ENCODE measurements at regions not wholly inside any gene's neighbourhood (a gene's known extent, or its start where the extent isn't known, plus 50 kb on each side); places are given as distances from the start of the nearest gene placed in this dataset.

DNA sequence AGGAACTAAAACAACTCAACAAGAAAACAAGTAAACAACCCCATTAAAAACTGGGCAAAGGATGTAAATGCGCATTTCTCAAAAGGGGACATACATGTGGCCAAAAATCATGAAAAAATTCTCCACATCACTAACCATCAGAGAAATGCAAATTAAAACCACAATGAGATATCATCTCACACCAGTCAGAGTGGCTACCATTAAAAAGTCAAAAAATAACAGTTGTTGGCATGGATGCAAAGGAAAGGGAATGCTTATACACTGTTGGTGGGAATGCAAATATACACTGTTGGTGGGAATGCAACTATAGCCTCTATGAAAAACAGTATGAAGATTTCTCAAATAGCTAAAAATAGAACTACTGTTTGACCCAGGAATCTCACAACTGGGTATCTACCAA, 60.0 kb upstream of the LANCL2 start:
- Mint-ChIP-seq H3K27me3 (no peaks in the 10 kb centered on the region), H3K9me3 (ENCODE audit: low read depth) (no peaks in the 10 kb centered on the region), H3K36me3 (ENCODE audit: insufficient read depth) (no peaks in the 10 kb centered on the region), H3K27ac (no peak overlapping the region), H3K4me1 (ENCODE audit: low read depth) (no peaks in the 10 kb centered on the region), H3K4me3 (ENCODE audit: low read depth) (no peak overlapping the region)
- TF ChIP-seq CTCF (IDR thresholded peaks at IDR 0.05; ENCODE audit: unreplicated experiment), result no peak
- DNase-seq (ENCODE audit: low spot score, unreplicated experiment), result no peak

- H3K27me3 Mint-ChIP-seq, result no peaks in the 10 kb centered on the region
- H3K4me1 Mint-ChIP-seq (ENCODE audit: low read depth), result no peaks in the 10 kb centered on the region
- TF ChIP-seq CTCF (IDR thresholded peaks at IDR 0.05; ENCODE audit: unreplicated experiment), result no peak
- H3K27ac Mint-ChIP-seq, result no peak overlapping the region
- no peak for DNase-seq (ENCODE audit: low spot score, unreplicated experiment)
- H3K36me3 Mint-ChIP-seq (ENCODE audit: insufficient read depth), result no peaks in the 10 kb centered on the region
- no peaks in the 10 kb centered on the region for H3K9me3 Mint-ChIP-seq (ENCODE audit: low read depth)
- H3K4me3 Mint-ChIP-seq (ENCODE audit: low read depth), result no peak overlapping the region
Observed at GRCh38 chr7:55306331-55306730, 58.8 kb upstream of the LANCL2 start.

DNA sequence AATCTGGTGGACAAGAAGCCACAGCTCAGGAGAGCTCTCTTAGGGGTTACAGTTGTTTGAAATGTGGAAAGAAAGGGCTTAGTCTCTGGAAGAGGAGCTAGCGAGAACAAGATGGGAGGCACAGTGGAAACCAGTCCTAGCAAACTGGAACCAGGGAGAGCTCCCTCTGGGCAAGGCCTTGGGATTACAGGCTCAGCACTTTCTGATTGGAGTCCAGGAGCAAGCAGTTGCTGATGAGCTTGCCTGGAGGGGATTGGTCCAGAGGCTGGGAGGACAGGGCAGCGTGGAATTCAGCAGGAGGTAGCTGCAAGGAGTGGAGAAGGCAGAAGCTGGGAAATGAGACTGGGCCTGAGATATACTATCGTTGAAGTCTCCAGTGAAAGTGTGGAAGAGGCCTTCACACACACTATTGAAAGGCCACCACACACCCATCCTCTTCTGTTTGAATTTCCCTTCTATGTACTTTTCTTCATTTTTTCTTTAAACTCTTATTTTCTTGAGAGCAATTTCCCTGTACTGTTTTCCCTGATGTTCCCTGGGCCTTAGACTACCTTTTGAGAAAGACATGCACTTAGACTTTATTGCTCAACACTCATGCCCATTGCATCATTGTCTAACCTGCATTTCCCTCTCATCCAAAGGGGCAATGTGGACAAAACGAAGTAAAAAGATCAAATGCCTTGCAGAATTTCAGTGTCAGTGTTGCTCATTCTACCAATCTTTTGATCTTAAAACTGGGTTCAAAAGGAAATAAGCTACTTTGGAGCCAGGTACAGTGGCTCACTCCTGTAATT, 57.8 kb upstream of the LANCL2 start:
- Mint-ChIP-seq H3K27ac (no peak overlapping the region), H3K4me3 (ENCODE audit: low read depth) (no peak overlapping the region), H3K4me1 (ENCODE audit: low read depth) (no peaks in the 10 kb centered on the region), H3K27me3 (no peaks in the 10 kb centered on the region), H3K9me3 (ENCODE audit: low read depth) (no peaks in the 10 kb centered on the region), H3K36me3 (ENCODE audit: insufficient read depth) (no peaks in the 10 kb centered on the region)
- DNase-seq (ENCODE audit: low spot score, unreplicated experiment), result no peak
- TF ChIP-seq CTCF (IDR thresholded peaks at IDR 0.05; ENCODE audit: unreplicated experiment), result no peak

DNA sequence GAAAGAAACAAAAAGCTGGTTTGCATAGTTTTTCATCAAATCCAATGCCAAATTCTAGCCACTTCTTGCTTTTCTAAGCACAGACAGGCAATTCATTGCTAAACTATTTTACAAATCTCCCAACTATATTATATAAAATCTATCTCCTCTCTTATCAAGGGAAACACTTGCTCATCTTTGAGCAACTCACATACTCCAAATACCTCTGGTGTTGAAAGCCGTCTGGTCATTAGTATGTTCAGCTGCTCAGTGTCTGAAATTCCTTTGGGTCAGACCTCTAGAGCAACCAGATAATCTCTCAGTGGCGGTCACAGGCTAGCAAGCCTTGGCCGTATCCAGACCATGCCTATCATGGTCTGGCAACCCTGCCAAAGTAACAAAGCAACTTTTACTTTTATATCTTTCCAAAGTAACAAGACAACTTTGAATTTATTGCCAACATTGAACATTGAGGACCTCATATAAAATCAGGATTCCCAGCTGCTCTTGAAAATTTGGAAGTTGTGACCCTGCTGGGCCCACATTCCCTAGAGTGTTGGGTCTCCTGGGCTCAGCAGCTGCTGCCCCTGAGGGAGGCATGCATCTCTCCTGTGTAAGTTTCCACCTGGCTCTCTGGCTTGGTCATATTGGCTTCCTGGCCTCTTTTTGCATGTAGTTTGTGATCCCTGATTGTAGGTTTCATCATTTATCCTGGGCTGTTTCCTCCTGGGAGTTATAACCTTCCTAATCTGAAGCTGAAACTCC, 56.8 kb upstream of the LANCL2 start:
- H3K36me3 Mint-ChIP-seq (ENCODE audit: insufficient read depth), result no peaks in the 10 kb centered on the region
- H3K27ac Mint-ChIP-seq, result no peak overlapping the region
- no peaks in the 10 kb centered on the region for H3K4me1 Mint-ChIP-seq (ENCODE audit: low read depth)
- no peaks in the 10 kb centered on the region for H3K27me3 Mint-ChIP-seq
- DNase-seq (ENCODE audit: low spot score, unreplicated experiment), result no peak
- no peak for TF ChIP-seq CTCF (IDR thresholded peaks at IDR 0.05; ENCODE audit: unreplicated experiment)
- no peak overlapping the region for H3K4me3 Mint-ChIP-seq (ENCODE audit: low read depth)
- H3K9me3 Mint-ChIP-seq (ENCODE audit: low read depth), result no peaks in the 10 kb centered on the region

DNA sequence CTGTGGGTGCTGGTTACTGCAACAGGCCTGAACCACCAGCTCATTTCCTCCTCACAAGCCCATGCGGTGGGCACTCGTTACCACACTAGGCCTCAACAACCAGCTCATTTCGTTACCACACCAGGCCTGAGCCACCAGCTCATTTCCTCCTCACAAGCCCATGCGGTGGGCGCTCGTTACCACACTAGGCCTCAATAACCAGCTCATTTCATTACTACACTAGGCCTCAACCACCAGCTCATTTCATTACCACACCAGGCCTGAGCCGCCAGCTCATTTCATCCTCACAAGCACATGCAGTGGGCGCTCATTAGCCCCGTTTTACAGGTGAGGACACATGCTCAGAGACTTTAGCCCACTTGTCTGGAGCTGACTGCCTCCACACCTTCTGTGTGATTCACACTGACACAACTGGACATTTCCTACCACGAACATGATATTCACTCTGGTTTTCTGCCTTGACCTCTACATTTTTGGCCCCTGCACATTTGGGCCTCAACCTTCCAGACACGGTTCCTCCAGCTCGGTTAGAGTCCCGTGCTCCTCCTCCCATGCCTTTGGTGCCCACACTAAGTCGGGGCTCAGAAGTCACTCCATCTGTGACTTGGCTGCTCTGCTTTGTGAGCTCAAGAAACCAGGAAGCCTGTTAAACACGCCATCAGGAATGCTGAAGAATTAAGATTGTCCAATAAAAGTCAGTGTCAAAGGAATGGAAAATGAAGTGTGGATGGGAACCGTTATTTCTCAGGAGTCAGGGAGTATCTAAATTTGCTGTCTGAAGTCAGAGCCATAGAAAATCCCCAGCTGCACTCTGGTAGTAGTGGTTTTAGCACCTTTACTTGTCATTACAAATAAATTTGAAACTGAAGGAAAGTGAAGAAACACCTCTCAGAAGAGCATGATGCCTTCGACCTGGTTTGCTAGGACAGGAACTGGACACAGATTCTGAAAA, 55.8 kb upstream of the LANCL2 start:
- no peaks in the 10 kb centered on the region for H3K4me1 Mint-ChIP-seq (ENCODE audit: low read depth)
- H3K4me3 Mint-ChIP-seq (ENCODE audit: low read depth), result no peak overlapping the region
- TF ChIP-seq CTCF (IDR thresholded peaks at IDR 0.05; ENCODE audit: unreplicated experiment), result no peak
- no peaks in the 10 kb centered on the region for H3K36me3 Mint-ChIP-seq (ENCODE audit: insufficient read depth)
- H3K27ac Mint-ChIP-seq, result no peak overlapping the region
- no peaks in the 10 kb centered on the region for H3K9me3 Mint-ChIP-seq (ENCODE audit: low read depth)
- DNase-seq (ENCODE audit: low spot score, unreplicated experiment), result no peak
- H3K27me3 Mint-ChIP-seq, result no peaks in the 10 kb centered on the region

Measured in progenitor cell of endocrine pancreas (in vitro differentiated cells).